ENCODE measurements at regions not wholly inside any gene's neighbourhood (a gene's known extent, or its start where the extent isn't known, plus 50 kb on each side); places are given as distances from the start of the nearest gene placed in this dataset.

- no peak overlapping the region for H3K27ac ChIP-seq (ENCODE audit: low read depth in 1 of 2, low read length in 2 of 2)
- H3K4me3 ChIP-seq (replicated peaks in 1 of 3; ENCODE audit: low read depth in 2 of 3, low read length in 3 of 3) = no peak overlapping the region
- no peak overlapping the region for H3K27ac Mint-ChIP-seq
- DNase-seq = no peak
- H3K27me3 ChIP-seq (ENCODE audit: control insufficient read depth in 2 of 2, insufficient read depth in 2 of 2, low read length in 2 of 2) = no peaks in the 10 kb centered on the region
- H3K4me1 ChIP-seq (ENCODE audit: control insufficient read depth in 1 of 2, insufficient read depth in 2 of 2, low read length in 2 of 2) = no peaks in the 10 kb centered on the region
- no peaks in the 10 kb centered on the region for H3K79me2 ChIP-seq (ENCODE audit: insufficient read depth, low read length)
- no peaks in the 10 kb centered on the region for H3K27me3 Mint-ChIP-seq (ENCODE audit: low read depth in 3 of 3)
- intact Hi-C loops (cut with micrococcal nuclease) = no loop called here
- TF ChIP-seq CTCF (IDR thresholded peaks at IDR 0.05) = no peak
- WGBS (ENCODE audit: insufficient coverage) = no CpG with 5 or more reads among the region's 5 CpGs
- no peak overlapping the region for H3K9ac ChIP-seq (ENCODE audit: insufficient read depth, low read length, poor library complexity, severe bottlenecking)
- H3K36me3 ChIP-seq (replicated peaks in 1 of 2; ENCODE audit: control insufficient read depth in 1 of 2, insufficient read depth in 2 of 2, low read length in 2 of 2) = no peaks in the 10 kb centered on the region
- no peaks in the 10 kb centered on the region for H4K20me1 ChIP-seq (ENCODE audit: insufficient read depth, low read length)
- H3K4me2 ChIP-seq (replicated peaks; ENCODE audit: extremely low read depth, low read length, poor library complexity, severe bottlenecking) = no peak overlapping the region
- H3K4me3 Mint-ChIP-seq = no peak overlapping the region
- H3K4me1 Mint-ChIP-seq = no peaks in the 10 kb centered on the region
- H3K9me3 ChIP-seq (replicated peaks in 1 of 2; ENCODE audit: control insufficient read depth in 1 of 2, insufficient read depth in 1 of 2, low read length in 2 of 2) = no peaks in the 10 kb centered on the region
- H3K36me3 Mint-ChIP-seq = no peaks in the 10 kb centered on the region
- peaks cover 0 to 2% (median 0%) of the 10 kb centered on the region in 7 donors for H3K9me3 Mint-ChIP-seq
- H2AFZ ChIP-seq (ENCODE audit: insufficient read depth, low read depth, low read length, poor library complexity, severe bottlenecking) = no peak overlapping the region
Observed at GRCh38 chr1:218891577-218891976, 282.1 kb upstream of the LYPLAL1 start.

GRCh38 chr1:218895064-218895587 lies 278.6 kb upstream of the LYPLAL1 start:
- Mint-ChIP-seq H3K4me3 (no peak overlapping the region), H3K9me3 (peaks cover 0 to 3% (median 0%) of the 10 kb centered on the region in 7 donors), H3K36me3 (no peaks in the 10 kb centered on the region), H3K27ac (no peak overlapping the region), H3K27me3 (ENCODE audit: low read depth in 3 of 3) (peaks cover 0 to 3% (median 3%) of the 10 kb centered on the region in 3 donors), H3K4me1 (no peaks in the 10 kb centered on the region)
- no peak overlapping the region for H3K9ac ChIP-seq (ENCODE audit: insufficient read depth, low read length, poor library complexity, severe bottlenecking)
- no peak for TF ChIP-seq CTCF (IDR thresholded peaks at IDR 0.05)
- H4K20me1 ChIP-seq (ENCODE audit: insufficient read depth, low read length) = no peaks in the 10 kb centered on the region
- no peak overlapping the region for H2AFZ ChIP-seq (ENCODE audit: insufficient read depth, low read depth, low read length, poor library complexity, severe bottlenecking)
- no peaks in the 10 kb centered on the region for H3K27me3 ChIP-seq (ENCODE audit: control insufficient read depth in 2 of 2, insufficient read depth in 2 of 2, low read length in 2 of 2)
- intact Hi-C loops (cut with micrococcal nuclease) = no loop called here
- H3K9me3 ChIP-seq (replicated peaks in 1 of 2; ENCODE audit: control insufficient read depth in 1 of 2, insufficient read depth in 1 of 2, low read length in 2 of 2) = no peaks in the 10 kb centered on the region
- DNase-seq = no peak
- no peak overlapping the region for H3K4me3 ChIP-seq (replicated peaks in 1 of 3; ENCODE audit: low read depth in 2 of 3, low read length in 3 of 3)
- no peaks in the 10 kb centered on the region for H3K79me2 ChIP-seq (ENCODE audit: insufficient read depth, low read length)
- 85% methylated on average over 2 of the region's 3 CpGs for WGBS (ENCODE audit: insufficient coverage)
- no peak overlapping the region for H3K4me2 ChIP-seq (replicated peaks; ENCODE audit: extremely low read depth, low read length, poor library complexity, severe bottlenecking)
- H3K36me3 ChIP-seq (replicated peaks in 1 of 2; ENCODE audit: control insufficient read depth in 1 of 2, insufficient read depth in 2 of 2, low read length in 2 of 2) = no peaks in the 10 kb centered on the region
- H3K4me1 ChIP-seq (ENCODE audit: control insufficient read depth in 1 of 2, insufficient read depth in 2 of 2, low read length in 2 of 2) = no peaks in the 10 kb centered on the region
- no peak overlapping the region for H3K27ac ChIP-seq (ENCODE audit: low read depth in 1 of 2, low read length in 2 of 2)
